ENCODE measurements at regions not wholly inside any gene's neighbourhood (a gene's known extent, or its start where the extent isn't known, plus 50 kb on each side); places are given as distances from the start of the nearest gene placed in this dataset.

- no CpG with 5 or more reads among the region's 4 CpGs for WGBS (ENCODE audit: insufficient coverage)
- Mint-ChIP-seq H3K4me3 (no peak overlapping the region), H3K9me3 (ENCODE audit: insufficient read depth) (no peaks in the 10 kb centered on the region), H3K4me1 (no peaks in the 10 kb centered on the region), H3K27me3 (peaks cover 4% of the 10 kb centered on the region), H3K27ac (no peak overlapping the region)
- no peak for ATAC-seq (ENCODE audit: low read depth)
- Histone ChIP-seq H2AFZ (ENCODE audit: insufficient read depth, low read depth, low read length, poor library complexity, severe bottlenecking) (no peak overlapping the region), H3K9ac (ENCODE audit: low read length) (no peak overlapping the region), H3K27ac (ENCODE audit: low read length in 2 of 2) (no peak overlapping the region), H4K20me1 (ENCODE audit: control insufficient read depth, insufficient read depth, low read length, poor library complexity, severe bottlenecking) (no peaks in the 10 kb centered on the region), H3K9me3 (ENCODE audit: control extremely low read depth in 1 of 3, control insufficient read depth in 2 of 3, insufficient read depth in 1 of 3, low read length in 2 of 3) (no peaks in the 10 kb centered on the region), H3K79me2 (ENCODE audit: control insufficient read depth, insufficient read depth, low read length) (no peaks in the 10 kb centered on the region), H3K4me3 (ENCODE audit: control extremely low read depth in 1 of 5, extremely low read depth in 1 of 5, insufficient read depth in 1 of 5, low read depth in 2 of 5, low read length in 4 of 5) (no peak overlapping the region), H3K27me3 (replicated peaks in 1 of 4; ENCODE audit: control extremely low read depth in 1 of 4, control insufficient read depth in 3 of 4, insufficient read depth in 4 of 4, low read length in 3 of 4) (no peaks in the 10 kb centered on the region), H3K4me2 (replicated peaks; ENCODE audit: low read depth, low read length, poor library complexity, severe bottlenecking) (no peak overlapping the region), H3K36me3 (replicated peaks in 1 of 2; ENCODE audit: control extremely low read depth in 1 of 2, control insufficient read depth in 1 of 2, extremely low read depth in 1 of 2, insufficient read depth in 2 of 2, low read length in 1 of 2) (no peaks in the 10 kb centered on the region), H3K4me1 (ENCODE audit: control insufficient read depth in 2 of 2, insufficient read depth in 2 of 2, low read length in 2 of 2) (no peaks in the 10 kb centered on the region)
- no peak for TF ChIP-seq CTCF (IDR thresholded peaks at IDR 0.05)
- TF ChIP-seq EZH2 (IDR thresholded peaks at IDR 0.05; ENCODE audit: borderline replicate concordance, insufficient read depth, low read depth, low read length, poor library complexity, severe bottlenecking), result no peak
- no peak for DNase-seq
- intact Hi-C loops (cut with micrococcal nuclease), result no loop called here
- CTCF ChIA-PET, result no interaction called here
- POLR2A ChIA-PET, result no interaction called here
Measured at GRCh38 chr2:223221139-223221835, 169.3 kb downstream of the KCNE4 start.

- intact Hi-C loops (cut with micrococcal nuclease), result no loop called here
- H3K27ac ChIP-seq (ENCODE audit: low read length in 2 of 2), result no peak overlapping the region
- no peaks in the 10 kb centered on the region for H3K36me3 ChIP-seq (replicated peaks in 1 of 2; ENCODE audit: control extremely low read depth in 1 of 2, control insufficient read depth in 1 of 2, extremely low read depth in 1 of 2, insufficient read depth in 2 of 2, low read length in 1 of 2)
- no peak overlapping the region for H2AFZ ChIP-seq (ENCODE audit: insufficient read depth, low read depth, low read length, poor library complexity, severe bottlenecking)
- Mint-ChIP-seq H3K9me3 (ENCODE audit: insufficient read depth) (no peaks in the 10 kb centered on the region), H3K4me3 (no peak overlapping the region), H3K27ac (no peak overlapping the region), H3K27me3 (peaks cover 4% of the 10 kb centered on the region), H3K4me1 (no peaks in the 10 kb centered on the region)
- no peaks in the 10 kb centered on the region for H3K27me3 ChIP-seq (replicated peaks in 1 of 4; ENCODE audit: control extremely low read depth in 1 of 4, control insufficient read depth in 3 of 4, insufficient read depth in 4 of 4, low read length in 3 of 4)
- H3K4me2 ChIP-seq (replicated peaks; ENCODE audit: low read depth, low read length, poor library complexity, severe bottlenecking), result no peak overlapping the region
- no peak overlapping the region for H3K4me3 ChIP-seq (ENCODE audit: control extremely low read depth in 1 of 5, extremely low read depth in 1 of 5, insufficient read depth in 1 of 5, low read depth in 2 of 5, low read length in 4 of 5)
- TF ChIP-seq CTCF (IDR thresholded peaks at IDR 0.05) (no peak), EZH2 (IDR thresholded peaks at IDR 0.05; ENCODE audit: borderline replicate concordance, insufficient read depth, low read depth, low read length, poor library complexity, severe bottlenecking) (no peak)
- POLR2A ChIA-PET, result no interaction called here
- no peaks in the 10 kb centered on the region for H4K20me1 ChIP-seq (ENCODE audit: control insufficient read depth, insufficient read depth, low read length, poor library complexity, severe bottlenecking)
- DNase-seq, result no peak
- H3K79me2 ChIP-seq (ENCODE audit: control insufficient read depth, insufficient read depth, low read length), result no peaks in the 10 kb centered on the region
- H3K9ac ChIP-seq (ENCODE audit: low read length), result no peak overlapping the region
- WGBS (ENCODE audit: insufficient coverage), result no CpG with 5 or more reads among the region's 2 CpGs
- CTCF ChIA-PET, result no interaction called here
- H3K4me1 ChIP-seq (ENCODE audit: control insufficient read depth in 2 of 2, insufficient read depth in 2 of 2, low read length in 2 of 2), result no peaks in the 10 kb centered on the region
- H3K9me3 ChIP-seq (ENCODE audit: control extremely low read depth in 1 of 3, control insufficient read depth in 2 of 3, insufficient read depth in 1 of 3, low read length in 2 of 3), result no peaks in the 10 kb centered on the region
- ATAC-seq (ENCODE audit: low read depth), result no peak
Measured at GRCh38 chr2:223222397-223222796, 170.4 kb downstream of the KCNE4 start.

Measured in B cell (primary cell).